Hypothalamus (tissue), 51 donors: ENCODE measurements at regions not wholly inside any gene's neighbourhood (a gene's known extent, or its start where the extent isn't known, plus 50 kb on each side); places are given as distances from the start of the nearest gene placed in this dataset.

Experiments used
- DNase-seq, 51 donors: peaks; one replicate each; lab custom pipeline; 2025; lab: John Stamatoyannopoulos, UW

DNA sequence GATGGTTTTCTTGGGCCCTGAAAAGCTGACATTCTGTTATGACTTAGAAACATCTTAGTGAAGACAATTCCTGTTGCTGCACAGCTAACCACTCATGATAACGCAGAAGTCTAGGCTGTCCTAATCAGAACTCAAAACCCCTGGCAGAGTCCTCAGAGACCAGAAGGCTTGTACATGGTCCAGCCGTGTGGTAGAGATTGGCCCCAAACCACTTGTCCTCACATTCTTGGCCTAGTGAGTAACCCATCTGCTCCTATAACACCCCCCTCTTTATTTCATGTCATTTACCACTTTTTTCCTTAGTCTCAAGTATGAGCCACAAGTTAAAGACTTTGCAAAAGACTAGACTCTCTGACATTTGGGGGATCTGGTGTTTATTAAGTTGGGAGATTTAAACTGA, 116.5 kb upstream of the ADAMTS18 start:
- DNase-seq = no peak

DNA sequence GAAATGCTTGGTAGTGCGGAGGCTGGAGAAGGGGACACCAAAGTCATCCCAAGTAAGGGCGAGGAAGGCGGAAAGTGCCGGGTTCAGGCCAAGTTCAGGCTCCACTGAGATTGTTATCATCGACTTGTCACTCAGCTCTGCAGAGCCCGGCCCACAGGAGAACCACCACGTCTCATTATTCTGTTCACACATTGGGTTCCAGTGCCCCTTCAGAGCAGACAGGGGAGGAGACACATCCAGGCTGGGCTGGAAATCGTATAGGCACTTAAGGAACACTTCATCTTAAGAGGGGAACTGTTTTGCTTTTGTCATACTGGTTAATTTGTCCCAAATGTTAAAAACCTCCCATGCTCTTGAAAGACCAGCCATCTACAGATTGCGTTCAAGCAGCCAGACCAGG, 118.3 kb upstream of the ADAMTS18 start:
- DNase-seq = no peak

DNA sequence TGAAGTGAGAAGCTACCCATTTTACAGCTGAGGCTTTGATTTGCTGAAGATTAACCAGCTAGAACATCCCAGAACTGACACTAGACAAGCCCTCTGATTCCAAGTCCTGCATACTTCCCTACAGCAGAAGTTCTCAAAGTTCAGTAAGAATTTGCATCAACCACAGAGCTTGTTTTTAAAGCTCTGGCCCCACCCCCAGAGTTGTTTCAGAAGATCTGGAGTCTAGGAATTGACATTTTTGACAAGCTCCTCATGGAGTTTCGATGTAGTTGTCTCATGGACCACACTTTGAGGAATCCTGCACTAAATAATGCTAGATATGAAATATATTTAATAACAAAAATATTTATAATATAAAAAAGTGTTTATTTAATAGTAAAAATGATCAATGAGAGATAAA, 120.3 kb upstream of the ADAMTS18 start:
- DNase-seq = no peak

DNA sequence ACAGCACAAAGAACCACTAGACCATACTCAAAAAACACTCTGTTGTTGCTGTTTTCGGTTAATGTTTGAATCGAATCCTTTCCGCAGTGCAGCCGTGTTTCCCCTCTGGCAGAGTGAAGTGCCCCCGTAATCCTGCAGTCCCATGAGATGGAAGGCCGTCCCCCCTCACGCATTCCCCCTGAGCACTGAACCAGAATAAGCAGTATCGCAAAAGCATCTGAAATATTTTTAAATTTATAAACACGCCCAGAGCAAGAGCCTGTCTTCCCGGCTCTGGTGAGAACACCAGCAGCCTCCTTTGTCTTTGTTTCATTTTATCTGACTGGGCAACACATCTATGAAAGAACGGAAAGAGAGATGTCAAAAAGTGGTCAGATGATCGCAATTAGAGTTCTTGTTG, 121.0 kb upstream of the ADAMTS18 start:
- no peak for DNase-seq

DNA sequence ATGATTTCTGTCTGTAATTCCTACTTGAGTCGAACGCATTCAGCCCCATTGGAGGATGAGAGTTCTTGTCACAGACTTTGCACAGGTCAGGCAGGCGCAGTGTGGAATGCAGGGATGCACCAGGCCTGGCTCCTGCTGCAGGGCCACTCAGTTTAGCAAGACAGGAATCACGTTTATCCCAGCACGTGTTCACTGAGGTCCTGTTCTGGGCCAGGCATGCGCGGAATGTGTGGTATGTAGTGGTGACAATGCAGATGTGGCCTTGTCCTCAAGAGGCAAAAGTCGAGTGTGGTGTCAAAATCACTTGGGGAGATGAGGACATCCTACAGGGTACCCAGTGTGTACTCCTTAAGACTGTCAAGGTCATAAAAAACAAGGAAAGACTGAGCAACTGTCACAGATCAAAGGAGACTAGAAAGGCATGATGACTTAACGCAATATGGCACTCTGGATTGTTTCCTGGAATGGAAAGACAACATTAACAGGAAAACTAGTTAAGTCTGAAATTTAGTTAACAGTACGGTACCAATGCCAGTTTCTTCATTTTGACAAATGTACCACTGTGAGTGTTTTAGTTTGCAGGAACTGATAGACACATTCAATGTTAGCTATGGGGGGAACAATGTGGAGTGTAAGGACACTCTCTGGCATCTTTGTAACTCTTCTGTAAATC, 121.5 kb upstream of the ADAMTS18 start:
- no peak for DNase-seq

DNA sequence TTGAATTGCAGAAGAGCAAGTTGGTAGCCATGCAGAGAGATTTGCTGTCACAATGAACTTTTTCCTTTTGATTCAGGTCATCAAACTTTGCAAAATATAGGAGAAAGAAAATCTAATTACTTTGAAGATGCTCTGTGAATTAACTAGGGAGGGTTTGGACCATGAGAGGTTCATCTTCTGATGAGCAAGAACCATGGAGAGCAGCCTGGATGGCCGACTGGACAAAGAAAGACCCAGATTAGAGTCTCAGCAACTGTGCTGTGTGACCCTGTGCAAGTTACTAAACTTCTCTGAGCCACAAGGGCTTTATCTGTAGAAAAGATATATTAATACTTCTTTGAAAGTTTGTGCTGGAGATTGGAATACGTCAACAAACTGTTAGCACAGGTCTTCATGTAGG, 122.6 kb upstream of the ADAMTS18 start:
- DNase-seq = no peak

DNA sequence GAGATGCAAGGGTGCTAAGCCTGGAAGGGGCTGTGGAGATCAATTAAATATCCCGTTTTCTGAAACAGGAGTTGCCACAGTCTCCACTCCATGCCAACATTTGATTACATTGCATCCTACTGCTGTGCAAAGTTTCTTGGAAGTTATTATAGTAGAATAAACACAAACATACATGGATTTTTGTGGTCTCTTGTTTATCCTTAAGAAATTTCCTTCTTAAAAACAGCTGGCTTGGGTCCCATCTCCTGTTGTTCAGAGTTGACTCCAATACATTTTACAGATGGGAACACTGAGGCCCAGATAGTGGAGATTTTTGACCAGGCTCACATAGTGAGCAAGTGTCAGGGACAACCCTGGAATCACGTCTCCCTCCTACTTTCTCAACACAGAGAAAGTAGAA, 124.0 kb upstream of the ADAMTS18 start:
- no peak for DNase-seq

DNA sequence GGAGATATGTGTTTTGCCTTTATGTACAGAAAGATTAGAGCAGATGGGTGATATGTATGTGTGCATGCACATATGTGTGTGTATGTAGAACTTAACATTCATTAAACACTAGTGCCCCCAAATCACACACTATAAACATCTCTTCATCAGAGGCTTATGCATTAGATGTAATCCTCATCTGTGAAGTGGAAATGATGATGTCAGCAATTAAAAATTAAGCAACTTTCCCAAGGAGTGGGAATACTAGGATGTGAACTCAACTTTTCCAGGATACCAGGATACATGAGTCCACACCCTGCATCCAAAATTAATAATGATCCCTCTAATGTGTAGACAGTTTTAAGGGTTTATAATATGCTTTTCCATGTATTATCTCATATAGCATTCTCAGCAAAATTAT, 127.7 kb upstream of the ADAMTS18 start:
- no peak for DNase-seq

DNA sequence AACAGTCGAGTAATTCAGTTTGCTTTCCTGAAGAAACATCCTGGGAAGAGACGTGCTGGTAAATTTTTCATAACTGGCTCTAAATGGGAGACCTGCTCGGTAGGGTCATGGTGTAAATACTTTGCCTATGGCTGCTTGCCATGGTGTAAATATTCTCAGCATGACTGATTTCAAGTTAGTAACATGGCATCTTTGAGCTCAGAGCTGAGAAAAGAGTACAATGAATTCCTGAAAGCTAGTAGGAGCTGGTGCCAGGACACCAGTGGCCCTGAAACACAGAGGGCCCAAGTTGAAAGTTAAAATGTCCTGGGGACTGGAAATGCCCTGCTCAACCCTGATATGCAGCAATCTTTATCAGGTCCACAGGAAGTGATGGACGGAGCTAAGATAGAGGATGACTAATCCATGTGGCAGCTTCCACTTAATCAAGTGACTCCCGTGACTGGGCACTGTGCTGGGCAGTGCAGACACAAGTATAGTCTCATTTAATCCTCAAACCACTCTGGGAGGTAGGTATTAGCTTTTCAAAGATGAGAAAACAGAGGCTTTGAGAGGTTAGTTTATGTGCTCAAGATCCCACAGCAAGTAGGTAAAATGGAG, 130.1 kb upstream of the ADAMTS18 start:
- no peak for DNase-seq

DNA sequence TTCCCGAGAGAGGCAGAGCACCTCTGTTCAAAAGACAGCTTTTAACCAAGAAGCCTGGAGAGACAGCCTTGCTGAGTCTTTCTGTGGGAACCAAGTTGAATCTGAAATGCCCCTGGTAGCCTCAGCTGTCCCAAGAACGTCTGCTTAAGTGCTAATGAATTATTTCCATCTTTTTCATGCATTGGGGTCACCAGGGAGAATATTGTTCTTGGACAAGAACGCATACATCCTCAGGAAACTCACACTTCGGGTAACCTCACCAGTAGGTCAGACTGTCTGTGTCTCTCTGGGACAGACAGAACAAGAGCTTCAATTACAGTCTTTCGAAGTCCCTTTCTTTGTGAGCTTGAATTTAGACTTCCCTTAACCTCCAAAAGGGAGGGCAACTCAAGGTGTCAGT, 134.6 kb upstream of the ADAMTS18 start:
- DNase-seq = no peak

DNA sequence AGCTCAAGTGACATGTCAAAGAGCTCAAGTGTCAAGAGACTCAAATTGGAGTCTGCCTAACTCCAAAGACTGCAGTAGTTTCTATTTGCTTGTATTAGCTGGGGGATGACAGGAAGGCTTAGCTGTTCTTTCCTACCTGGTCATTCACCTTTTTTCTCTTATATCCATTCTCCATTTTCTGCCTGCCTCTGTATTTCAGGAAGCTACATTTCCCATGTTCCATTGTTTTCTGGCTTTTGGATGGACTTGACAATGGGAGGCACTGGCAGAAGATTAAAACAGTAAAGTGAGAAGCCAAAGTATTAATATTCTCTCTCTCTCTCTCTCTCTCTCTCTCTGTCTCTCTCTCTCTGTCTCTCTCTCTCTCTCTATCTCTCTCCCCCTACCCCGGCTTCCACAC, 135.7 kb upstream of the ADAMTS18 start:
- DNase-seq = no peak

DNA sequence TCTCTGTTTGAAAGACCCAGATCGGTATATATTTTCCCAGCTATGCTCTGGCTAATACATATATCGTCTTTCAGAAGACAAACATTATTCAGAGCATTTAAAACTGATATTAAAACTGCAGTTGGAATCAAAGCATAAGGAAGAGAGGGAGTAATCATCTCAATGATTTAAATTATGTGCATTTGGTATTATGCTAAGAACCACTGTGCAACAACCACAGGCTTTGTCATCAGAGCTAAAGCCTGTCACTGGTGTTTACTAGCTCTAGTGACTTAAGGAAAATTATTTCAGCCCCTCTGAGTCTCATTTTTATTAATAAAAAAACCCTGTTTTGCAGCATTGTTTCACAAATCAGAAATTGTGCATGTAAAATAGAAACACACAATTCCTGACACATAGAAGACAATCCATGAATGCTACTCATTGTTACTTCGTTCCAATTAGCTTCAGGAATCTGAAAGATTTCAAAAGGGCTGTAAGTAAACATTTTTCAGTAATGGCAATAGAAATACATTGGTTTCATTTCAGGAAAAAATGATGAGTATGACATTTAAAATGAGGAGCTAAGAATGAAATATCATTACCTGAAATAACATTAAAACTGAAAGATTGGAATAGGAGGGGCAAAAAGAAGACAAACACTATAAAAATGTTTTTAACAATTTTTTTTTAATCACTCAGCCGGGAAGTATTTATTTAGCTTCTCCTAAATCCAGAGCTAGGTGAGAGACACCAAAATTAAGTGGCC, 136.5 kb upstream of the ADAMTS18 start:
- DNase-seq = no peak

DNA sequence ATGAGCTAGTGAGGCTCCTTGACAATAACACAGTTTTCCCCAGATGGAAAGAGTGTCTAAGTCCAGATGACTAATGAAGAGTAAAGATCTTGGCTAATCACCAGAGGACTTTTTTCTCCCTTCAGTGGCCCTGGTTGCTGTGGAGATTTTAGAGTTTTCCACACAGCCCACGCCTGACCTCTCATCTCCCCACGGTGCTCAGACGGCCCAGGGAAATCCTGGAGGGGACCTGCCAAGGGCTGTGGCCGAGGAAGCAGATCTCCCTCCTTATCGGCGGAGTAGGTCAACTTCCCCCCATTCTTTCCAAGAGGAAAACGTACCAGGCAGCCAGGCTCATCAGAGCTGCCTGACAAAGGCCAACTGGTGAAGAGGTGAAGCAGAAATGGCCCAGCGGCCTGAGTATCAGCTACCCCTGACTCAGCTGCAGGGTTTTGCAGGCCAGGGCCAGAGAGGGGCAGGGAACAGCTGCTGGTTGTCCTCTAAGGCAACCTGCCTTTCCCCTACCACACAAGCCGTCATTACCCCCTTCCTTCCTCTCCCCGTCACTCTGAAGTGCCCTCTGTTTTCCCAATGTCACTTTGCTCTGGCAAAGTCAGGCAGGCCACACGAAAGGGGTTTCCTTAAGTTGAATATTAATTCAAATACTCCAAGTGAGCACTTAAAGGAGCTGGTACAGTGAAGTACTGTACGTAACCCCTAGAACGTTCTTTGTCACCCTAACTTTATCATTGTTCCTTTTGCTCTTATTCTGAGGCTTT, 140.2 kb upstream of the ADAMTS18 start:
- DNase-seq = no peak

DNA sequence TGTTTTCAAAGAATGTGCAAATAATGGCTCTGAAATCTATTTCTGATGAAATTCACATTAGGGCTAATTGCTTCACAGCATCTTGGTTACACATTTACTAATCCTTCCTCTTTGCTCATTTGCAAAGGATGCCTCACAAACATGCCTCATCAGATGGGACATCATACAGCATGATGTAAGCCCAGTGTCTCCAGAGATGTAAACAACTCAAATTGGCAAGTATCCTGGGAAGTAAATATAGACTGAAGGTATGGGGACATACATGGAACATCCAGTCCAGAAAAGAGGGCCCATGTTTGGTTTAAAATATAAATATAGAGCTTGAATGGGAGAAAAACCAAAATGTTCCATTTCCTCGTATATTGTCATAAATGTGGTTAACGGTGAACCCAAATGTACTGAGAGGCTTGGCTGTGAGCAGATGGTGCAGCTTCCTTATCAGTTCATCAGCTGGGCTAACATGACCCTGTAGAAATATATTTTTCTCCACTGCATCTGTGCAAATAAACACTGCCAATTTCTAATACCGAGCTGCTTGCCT, 142.9 kb upstream of the NUDT7 start:
- no peak for DNase-seq

DNA sequence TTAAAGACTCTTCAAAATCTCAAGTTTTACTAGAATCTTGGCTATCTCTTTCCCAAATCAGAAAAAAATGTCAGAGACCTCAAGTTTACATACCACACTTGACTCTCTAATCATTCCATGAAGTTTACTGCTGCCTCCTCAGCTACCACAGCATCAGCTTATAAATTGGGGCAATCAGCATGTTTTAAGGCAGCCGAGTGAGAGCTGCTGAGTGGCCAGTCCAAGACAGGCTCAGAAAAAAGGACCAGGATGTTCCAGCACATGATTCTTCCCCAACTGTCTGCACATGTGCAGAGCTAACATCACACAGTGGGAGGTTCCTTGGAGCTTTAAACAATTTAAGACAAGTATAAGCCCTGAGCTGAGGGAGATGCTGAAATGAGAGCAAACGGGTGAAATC, 140.6 kb upstream of the NUDT7 start:
- no peak for DNase-seq

DNA sequence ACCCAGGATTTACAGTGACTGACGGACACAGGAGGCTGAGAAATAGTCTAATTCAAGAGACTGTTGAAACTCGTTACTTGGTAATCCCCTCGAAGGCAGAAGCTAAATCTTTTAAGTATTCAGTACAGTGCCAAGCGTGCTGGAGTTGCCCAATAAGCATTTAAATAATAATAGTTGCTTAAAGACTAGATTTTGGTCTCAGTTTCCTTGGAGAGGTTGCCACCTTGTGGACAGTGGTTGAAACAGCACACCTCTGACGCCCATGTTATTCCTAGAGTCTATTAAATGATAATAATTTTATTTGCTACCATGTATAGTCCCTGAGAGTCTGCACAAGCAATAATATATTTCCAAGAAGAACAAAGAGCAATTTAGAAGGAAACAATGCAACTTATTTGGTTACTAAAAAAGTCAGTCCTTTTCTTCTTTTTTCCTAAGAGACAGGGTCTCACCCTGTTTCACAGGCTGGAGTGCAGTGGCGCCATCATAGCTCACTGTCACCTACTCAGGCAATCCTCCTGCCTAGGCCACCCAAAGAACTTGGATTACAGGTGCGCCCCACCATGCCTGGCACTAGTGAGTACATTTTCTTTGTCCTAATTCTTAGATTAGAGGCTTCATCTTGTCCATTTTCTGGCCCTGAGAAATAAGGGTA, 138.0 kb upstream of the NUDT7 start:
- DNase-seq = peak in 24 of 51 donors; percentile 2 to 62 (median 16)

DNA sequence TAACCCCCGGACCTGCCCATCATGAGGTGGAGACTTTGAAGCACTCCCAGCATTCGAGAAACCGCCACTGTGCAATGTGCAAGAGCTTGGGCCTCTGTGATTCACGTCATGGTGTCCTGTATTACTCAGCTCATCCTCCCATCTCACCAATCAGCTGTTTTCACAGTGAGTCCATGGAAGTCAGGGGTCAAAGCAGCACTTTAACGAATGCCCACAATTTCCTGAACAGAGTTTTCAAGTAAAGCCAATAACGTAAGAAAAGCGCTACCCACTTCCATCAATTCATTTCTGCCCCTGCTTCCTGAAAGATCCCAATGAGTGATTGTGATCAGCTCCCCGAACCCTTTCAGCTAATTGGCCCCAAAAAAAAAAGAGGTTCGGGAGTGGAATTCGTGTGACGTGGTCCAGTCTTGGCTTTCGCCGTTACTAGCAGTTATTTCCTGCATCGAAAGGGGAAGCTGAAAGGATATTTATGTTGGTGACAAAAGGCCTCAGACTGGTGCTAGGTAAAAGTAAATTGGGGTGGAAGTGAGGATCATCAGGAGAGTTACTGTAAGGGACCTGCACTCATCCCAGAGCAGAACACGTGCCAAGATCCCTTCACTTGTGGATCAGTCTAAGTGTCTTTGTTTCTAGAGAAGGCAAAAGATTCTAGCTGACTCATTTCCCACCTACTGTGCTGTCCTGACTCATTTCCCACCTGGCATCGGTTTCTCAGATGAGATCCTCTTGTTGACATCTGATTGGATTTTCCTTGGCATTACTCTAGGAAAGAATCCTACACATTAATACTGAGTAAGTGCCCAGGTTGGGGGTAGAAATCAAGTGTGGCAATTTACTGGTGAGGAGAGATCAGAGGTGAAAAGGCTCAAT, 136.7 kb upstream of the NUDT7 start:
- DNase-seq = peak in 1 of 51 donors; percentile 4

DNA sequence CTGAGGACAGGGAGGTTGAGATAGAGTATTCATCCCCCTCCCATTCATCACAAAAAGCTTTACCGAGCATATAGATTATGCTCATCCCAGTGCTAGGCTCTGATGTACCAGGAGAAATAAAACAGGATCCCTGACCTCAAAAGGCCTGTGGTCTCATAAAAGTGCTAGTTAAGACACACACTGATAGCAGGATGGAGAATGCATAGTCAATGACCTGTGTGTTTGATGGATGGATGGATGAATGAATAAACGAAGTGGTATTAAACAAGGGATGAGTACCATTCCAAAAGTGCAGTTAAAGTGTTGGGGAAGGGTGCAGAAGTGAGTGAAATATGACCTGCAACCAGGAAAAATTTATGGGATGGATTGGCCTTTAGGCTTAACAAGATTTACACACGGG, 133.9 kb upstream of the NUDT7 start:
- no peak for DNase-seq

DNA sequence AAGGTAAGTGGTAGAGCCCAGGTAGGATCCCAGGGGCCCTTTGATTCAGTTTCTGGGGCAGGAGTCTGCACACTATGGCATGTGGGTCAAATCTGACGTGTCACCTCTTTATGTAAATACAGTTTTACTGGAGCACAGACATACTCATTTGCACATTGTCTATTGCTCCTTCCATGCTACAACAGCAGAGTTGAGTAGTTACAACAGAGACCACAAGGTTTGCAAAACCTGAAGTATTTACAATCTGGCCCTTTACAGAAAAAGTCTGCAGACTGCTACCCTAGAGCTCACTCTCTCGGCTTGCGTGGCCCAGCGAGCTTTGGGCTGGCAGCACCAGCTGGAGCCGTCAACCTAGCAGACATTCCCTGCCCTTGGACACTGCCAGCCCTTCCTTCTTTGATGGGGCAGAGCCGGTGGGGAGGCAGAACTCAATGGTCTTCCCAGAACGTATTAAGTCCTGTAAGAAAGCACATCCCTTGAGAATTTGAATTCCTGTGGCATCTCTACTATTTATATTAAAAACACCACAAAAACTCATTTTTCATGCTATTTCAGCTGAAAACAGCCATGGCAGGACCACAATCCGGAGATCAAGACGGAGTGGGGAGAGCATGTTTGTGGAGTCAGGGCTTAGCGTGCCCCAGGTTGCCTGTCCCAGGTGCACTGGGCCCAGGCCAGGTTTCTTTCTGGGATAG, 133.1 kb upstream of the NUDT7 start:
- DNase-seq = no peak
